ENCODE measurements at regions not wholly inside any gene's neighbourhood (a gene's known extent, or its start where the extent isn't known, plus 50 kb on each side); places are given as distances from the start of the nearest gene placed in this dataset.
"Not testable (repeated sequence)": the region's sequence is repeated elsewhere in the genome, so short reads cannot be mapped to it uniquely, and the experiment has no call there.

- Histone ChIP-seq H3K4me3 (replicated peaks; ENCODE audit: low read depth, low read length) (no peak overlapping the region), H3K27me3 (replicated peaks; ENCODE audit: control insufficient read depth, insufficient read depth, low read length) (no peaks in the 10 kb centered on the region), H3K36me3 (ENCODE audit: control insufficient read depth, insufficient read depth, low read length) (no peaks in the 10 kb centered on the region)
- TF ChIP-seq CTCF (IDR thresholded peaks at IDR 0.05; ENCODE audit: insufficient read depth, low read length, poor library complexity, severe bottlenecking) = no peak
- DNase-seq (ENCODE audit: extremely low read depth, insufficient read length) = no peak
These were observed 142.9 kb upstream of the TRIM24 start for GRCh38 chr7:138317044-138317596.

GRCh38 chr7:138324941-138325340, 135.1 kb upstream of the TRIM24 start:
- H3K27me3 ChIP-seq (replicated peaks; ENCODE audit: control insufficient read depth, insufficient read depth, low read length) = no peaks in the 10 kb centered on the region
- DNase-seq (ENCODE audit: extremely low read depth, insufficient read length) = no peak
- H3K4me3 ChIP-seq (replicated peaks; ENCODE audit: low read depth, low read length) = no peak overlapping the region
- no peak for TF ChIP-seq CTCF (IDR thresholded peaks at IDR 0.05; ENCODE audit: insufficient read depth, low read length, poor library complexity, severe bottlenecking)
- no peaks in the 10 kb centered on the region for H3K36me3 ChIP-seq (ENCODE audit: control insufficient read depth, insufficient read depth, low read length)

- no peaks in the 10 kb centered on the region for H3K27me3 ChIP-seq (replicated peaks; ENCODE audit: control insufficient read depth, insufficient read depth, low read length)
- no peaks in the 10 kb centered on the region for H3K36me3 ChIP-seq (ENCODE audit: control insufficient read depth, insufficient read depth, low read length)
- TF ChIP-seq CTCF (IDR thresholded peaks at IDR 0.05; ENCODE audit: insufficient read depth, low read length, poor library complexity, severe bottlenecking) = no peak
- no peak overlapping the region for H3K4me3 ChIP-seq (replicated peaks; ENCODE audit: low read depth, low read length)
- no peak for DNase-seq (ENCODE audit: extremely low read depth, insufficient read length)
These were observed 134.6 kb upstream of the TRIM24 start for GRCh38 chr7:138325434-138325833.

- no peak for TF ChIP-seq CTCF (IDR thresholded peaks at IDR 0.05; ENCODE audit: insufficient read depth, low read length, poor library complexity, severe bottlenecking)
- Histone ChIP-seq H3K36me3 (ENCODE audit: control insufficient read depth, insufficient read depth, low read length) (no peaks in the 10 kb centered on the region), H3K27me3 (replicated peaks; ENCODE audit: control insufficient read depth, insufficient read depth, low read length) (no peaks in the 10 kb centered on the region), H3K4me3 (replicated peaks; ENCODE audit: low read depth, low read length) (no peak overlapping the region)
- DNase-seq (ENCODE audit: extremely low read depth, insufficient read length) = no peak
These were observed 131.8 kb upstream of the TRIM24 start for GRCh38 chr7:138328215-138328614.

- DNase-seq (ENCODE audit: extremely low read depth, insufficient read length); H3K36me3 ChIP-seq (ENCODE audit: control insufficient read depth, insufficient read depth, low read length); H3K27me3 ChIP-seq (replicated peaks; ENCODE audit: control insufficient read depth, insufficient read depth, low read length); H3K4me3 ChIP-seq (replicated peaks; ENCODE audit: low read depth, low read length): not testable (repeated sequence)
These were observed 127.2 kb upstream of the TRIM24 start for GRCh38 chr7:138332850-138333249.

GRCh38 chr7:138338361-138338760, 121.7 kb upstream of the TRIM24 start:
- TF ChIP-seq CTCF (IDR thresholded peaks at IDR 0.05; ENCODE audit: insufficient read depth, low read length, poor library complexity, severe bottlenecking) = no peak
- no peaks in the 10 kb centered on the region for H3K36me3 ChIP-seq (ENCODE audit: control insufficient read depth, insufficient read depth, low read length)
- no peak overlapping the region for H3K4me3 ChIP-seq (replicated peaks; ENCODE audit: low read depth, low read length)
- DNase-seq (ENCODE audit: extremely low read depth, insufficient read length) = no peak
- H3K27me3 ChIP-seq (replicated peaks; ENCODE audit: control insufficient read depth, insufficient read depth, low read length) = no peaks in the 10 kb centered on the region

GRCh38 chr7:138339229-138339628, 120.8 kb upstream of the TRIM24 start:
- DNase-seq (ENCODE audit: extremely low read depth, insufficient read length); H3K27me3 ChIP-seq (replicated peaks; ENCODE audit: control insufficient read depth, insufficient read depth, low read length); H3K4me3 ChIP-seq (replicated peaks; ENCODE audit: low read depth, low read length); H3K36me3 ChIP-seq (ENCODE audit: control insufficient read depth, insufficient read depth, low read length): not testable (repeated sequence)

All from GM06990 (cell line).